Endodermal cell (in vitro differentiated cells): ENCODE measurements at regions not wholly inside any gene's neighbourhood (a gene's known extent, or its start where the extent isn't known, plus 50 kb on each side); places are given as distances from the start of the nearest gene placed in this dataset.

Source experiments
- DNase-seq: peaks from one replicate; pipeline ENCODE4 v3.0.0-alpha.2; 2017
- H3K27ac ChIP-seq: 2 replicates; pipeline ENCODE4 v1.5.1; 2013; ENCODE audit warnings: mild to moderate bottlenecking, low read depth, low read length, moderate library complexity
- H3K27me3 ChIP-seq: 2 replicates; pipeline ENCODE4 v1.6.1; 2013; ENCODE audit warnings: mild to moderate bottlenecking, low read length, moderate library complexity; ENCODE audit not compliant: insufficient read depth, control insufficient read depth, poor library complexity, severe bottlenecking
- H3K36me3 ChIP-seq: 2 replicates; pipeline ENCODE4 v1.7.0; 2013; ENCODE audit warnings: mild to moderate bottlenecking, low read length, moderate library complexity; ENCODE audit not compliant: control insufficient read depth, insufficient read depth
- H3K4me1 ChIP-seq: one replicate; pipeline ENCODE4 v1.7.0; 2013; ENCODE audit warnings: low read length; ENCODE audit not compliant: control insufficient read depth, insufficient read depth
- H3K4me3 ChIP-seq: 2 replicates; pipeline ENCODE4 v1.5.1; 2013; ENCODE audit warnings: mild to moderate bottlenecking, low read length, moderate library complexity
- H3K9ac ChIP-seq: 2 replicates; pipeline ENCODE4 v1.6.1; 2013; ENCODE audit warnings: mild to moderate bottlenecking, low read length, moderate library complexity; ENCODE audit not compliant: poor library complexity, severe bottlenecking; ENCODE audit errors: extremely low read depth
- H3K9me3 ChIP-seq: 2 replicates; pipeline ENCODE4 v1.6.1; 2013; ENCODE audit warnings: mild to moderate bottlenecking, low read length, moderate library complexity; ENCODE audit not compliant: control insufficient read depth
- H3K27ac Mint-ChIP-seq: 2 replicates; pipeline ENCODE4 v1.8.0; 2020; ENCODE audit warnings: mixed read lengths
- H3K27me3 Mint-ChIP-seq: 2 replicates; pipeline ENCODE4 v1.8.0; 2021; ENCODE audit warnings: mild to moderate bottlenecking, mixed read lengths; ENCODE audit not compliant: insufficient read depth
- H3K36me3 Mint-ChIP-seq: 2 replicates; pipeline ENCODE4 v1.8.0; 2020; ENCODE audit warnings: low read depth, mixed read lengths
- H3K4me1 Mint-ChIP-seq: 2 replicates; pipeline ENCODE4 v1.8.0; 2020; ENCODE audit warnings: mixed read lengths
- H3K4me3 Mint-ChIP-seq: 2 replicates; pipeline ENCODE4 v1.8.0; 2020; ENCODE audit warnings: mild to moderate bottlenecking, moderate library complexity, mixed read lengths
- H3K9me3 Mint-ChIP-seq: 2 replicates; pipeline ENCODE4 v1.8.0; 2020; ENCODE audit warnings: mild to moderate bottlenecking, mixed read lengths
- WGBS, 2 experiments: methylation state at CpG; one replicate each; pipeline versions ENCODE4 v1.1.5 to v1.1.7; 2013; ENCODE audit warnings: missing lambda C conversion rate in 2 of 2, mixed read lengths in 1 of 2; ENCODE audit not compliant: insufficient coverage in 1 of 2, insufficient read length in 1 of 2; 5-methylcytosine and 5-hydroxymethylcytosine counted together
- TF ChIP-seq, protein P1 (sequence below): fragments of 200-600 bp; sonication (generic); conservative IDR thresholded peaks from 2 replicates; pipeline ENCODE4 v1.5.0; 2021; ENCODE audit warnings: antibody characterized with exemption, mild to moderate bottlenecking

DNA sequence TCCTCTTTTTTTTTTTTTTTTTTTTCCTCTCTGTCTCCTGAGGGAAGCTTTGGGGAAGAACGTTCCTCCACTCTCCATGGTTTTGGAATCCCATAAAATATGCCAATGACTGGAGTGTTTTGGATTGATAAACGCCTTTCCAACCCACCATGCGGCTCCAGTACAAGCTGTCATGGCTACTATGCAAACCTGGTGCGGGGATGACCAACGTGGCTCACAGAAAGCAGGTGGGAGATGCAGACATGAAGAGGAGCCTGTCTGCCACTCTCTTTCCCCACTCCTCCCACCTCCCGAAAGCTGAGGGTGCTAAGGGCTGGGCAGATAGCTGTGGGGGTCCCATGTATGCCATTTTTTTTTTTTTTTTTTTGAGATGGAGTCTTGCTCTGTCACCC, 69.9 kb upstream of the SEC14L1 start:
- 86 to 91% methylated on average over 4 to 6 of the region's 6 CpGs for WGBS, 2 experiments
- Mint-ChIP-seq H3K4me1 (peaks cover 7% of the 10 kb centered on the region), H3K4me3 (no peak overlapping the region), H3K9me3 (no peaks in the 10 kb centered on the region), H3K27ac (no peak overlapping the region), H3K36me3 (no peaks in the 10 kb centered on the region), H3K27me3 (peaks cover 7% of the 10 kb centered on the region)
- DNase-seq = no peak
- Histone ChIP-seq H3K4me3 (no peak overlapping the region), H3K9ac (no peak overlapping the region), H3K27me3 (peaks cover 10% of the 10 kb centered on the region), H3K27ac (no peak overlapping the region), H3K9me3 (no peaks in the 10 kb centered on the region), H3K36me3 (no peaks in the 10 kb centered on the region), H3K4me1 (no peaks in the 10 kb centered on the region)
- TF ChIP-seq, protein P1, sequence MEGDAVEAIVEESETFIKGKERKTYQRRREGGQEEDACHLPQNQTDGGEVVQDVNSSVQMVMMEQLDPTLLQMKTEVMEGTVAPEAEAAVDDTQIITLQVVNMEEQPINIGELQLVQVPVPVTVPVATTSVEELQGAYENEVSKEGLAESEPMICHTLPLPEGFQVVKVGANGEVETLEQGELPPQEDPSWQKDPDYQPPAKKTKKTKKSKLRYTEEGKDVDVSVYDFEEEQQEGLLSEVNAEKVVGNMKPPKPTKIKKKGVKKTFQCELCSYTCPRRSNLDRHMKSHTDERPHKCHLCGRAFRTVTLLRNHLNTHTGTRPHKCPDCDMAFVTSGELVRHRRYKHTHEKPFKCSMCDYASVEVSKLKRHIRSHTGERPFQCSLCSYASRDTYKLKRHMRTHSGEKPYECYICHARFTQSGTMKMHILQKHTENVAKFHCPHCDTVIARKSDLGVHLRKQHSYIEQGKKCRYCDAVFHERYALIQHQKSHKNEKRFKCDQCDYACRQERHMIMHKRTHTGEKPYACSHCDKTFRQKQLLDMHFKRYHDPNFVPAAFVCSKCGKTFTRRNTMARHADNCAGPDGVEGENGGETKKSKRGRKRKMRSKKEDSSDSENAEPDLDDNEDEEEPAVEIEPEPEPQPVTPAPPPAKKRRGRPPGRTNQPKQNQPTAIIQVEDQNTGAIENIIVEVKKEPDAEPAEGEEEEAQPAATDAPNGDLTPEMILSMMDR = no peak

- Mint-ChIP-seq H3K4me1 (peaks cover 5% of the 10 kb centered on the region), H3K9me3 (no peaks in the 10 kb centered on the region), H3K36me3 (no peaks in the 10 kb centered on the region), H3K27me3 (peaks cover 7% of the 10 kb centered on the region), H3K27ac (no peak overlapping the region), H3K4me3 (no peak overlapping the region)
- H3K36me3 ChIP-seq = no peaks in the 10 kb centered on the region
- no peaks in the 10 kb centered on the region for H3K4me1 ChIP-seq
- no peak overlapping the region for H3K27ac ChIP-seq
- H3K9me3 ChIP-seq = no peaks in the 10 kb centered on the region
- H3K4me3 ChIP-seq = no peak overlapping the region
- H3K27me3 ChIP-seq = peaks cover 10% of the 10 kb centered on the region
- H3K9ac ChIP-seq = no peak overlapping the region
- TF ChIP-seq, protein P1 = no peak
- no peak for DNase-seq
These were observed 68.8 kb upstream of the SEC14L1 start for GRCh38 chr17:77071925-77072490.

DNA sequence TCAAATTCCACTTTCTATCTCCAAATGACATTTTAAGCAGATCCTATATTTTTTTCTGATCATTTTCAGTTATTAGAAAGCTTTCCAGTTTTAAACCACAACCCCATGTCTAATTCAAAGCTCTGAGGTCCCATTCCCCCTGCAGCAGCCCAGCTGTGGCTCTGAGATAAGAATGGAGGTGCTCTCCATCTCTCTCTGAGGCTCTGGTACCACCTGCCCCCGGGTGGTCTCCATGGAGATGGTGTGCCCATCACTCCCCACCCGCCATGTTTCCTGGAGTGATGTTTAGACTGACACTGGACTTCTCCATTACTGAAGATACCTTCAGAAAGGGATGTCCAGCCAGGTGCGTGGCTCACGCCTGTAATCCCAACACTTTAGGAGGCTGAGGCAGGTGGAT, 68.1 kb upstream of the SEC14L1 start:
- DNase-seq = no peak
- peaks cover 7% of the 10 kb centered on the region for H3K27me3 Mint-ChIP-seq
- Histone ChIP-seq H3K4me1 (no peaks in the 10 kb centered on the region), H3K9me3 (no peaks in the 10 kb centered on the region), H3K36me3 (no peaks in the 10 kb centered on the region), H3K27me3 (peaks cover 10% of the 10 kb centered on the region), H3K4me3 (no peak overlapping the region), H3K27ac (no peak overlapping the region), H3K9ac (no peak overlapping the region)
- peaks cover 3% of the 10 kb centered on the region for H3K4me1 Mint-ChIP-seq
- H3K36me3 Mint-ChIP-seq = no peaks in the 10 kb centered on the region
- no peak overlapping the region for H3K4me3 Mint-ChIP-seq
- TF ChIP-seq, protein P1 = no peak
- 73 to 78% methylated on average over 3 to 4 of the region's 4 CpGs for WGBS, 2 experiments
- H3K9me3 Mint-ChIP-seq = no peaks in the 10 kb centered on the region
- H3K27ac Mint-ChIP-seq = no peak overlapping the region
